ENCODE measurements at regions not wholly inside any gene's neighbourhood (a gene's known extent, or its start where the extent isn't known, plus 50 kb on each side); places are given as distances from the start of the nearest gene placed in this dataset.
"Not testable (repeated sequence)": the region's sequence is repeated elsewhere in the genome, so short reads cannot be mapped to it uniquely, and the experiment has no call there.

- Histone ChIP-seq H4K91ac (ENCODE audit: low read depth, low read length) (no peak overlapping the region), H3K23ac (ENCODE audit: low read length) (no peak overlapping the region), H2BK120ac (ENCODE audit: insufficient read depth, low read length, poor library complexity) (no peak overlapping the region), H2AFZ (ENCODE audit: insufficient read depth, low read length, poor library complexity) (no peak overlapping the region), H3K18ac (ENCODE audit: low read length) (no peak overlapping the region), H3K36me3 (ENCODE audit: control insufficient read depth in 1 of 2, insufficient read depth in 2 of 2, low read length in 2 of 2) (no peaks in the 10 kb centered on the region), H3K14ac (ENCODE audit: low read length) (no peak overlapping the region), H3K79me1 (ENCODE audit: low read length) (no peaks in the 10 kb centered on the region), H2BK12ac (ENCODE audit: low read length) (no peak overlapping the region), H3K27me3 (ENCODE audit: insufficient read depth, low read length) (no peaks in the 10 kb centered on the region), H3K9me3 (ENCODE audit: insufficient read depth, low read depth, low read length) (no peaks in the 10 kb centered on the region), H3K9ac (ENCODE audit: low read length) (no peak overlapping the region), H3K4me3 (ENCODE audit: low read depth, low read length) (no peak overlapping the region), H2AK5ac (ENCODE audit: low read length) (no peak overlapping the region), H4K8ac (ENCODE audit: low read depth, low read length) (no peak overlapping the region), H2BK5ac (ENCODE audit: low read depth, low read length, poor library complexity) (no peak overlapping the region), H4K12ac (ENCODE audit: low read depth, low read length) (no peak overlapping the region), H3K27ac (ENCODE audit: low read depth, low read length) (no peak overlapping the region), H3K4me2 (ENCODE audit: low read length) (no peak overlapping the region), H3K79me2 (ENCODE audit: control insufficient read depth, insufficient read depth, low read length, poor library complexity) (no peaks in the 10 kb centered on the region), H3K4me1 (ENCODE audit: control insufficient read depth in 1 of 2, insufficient read depth in 2 of 2, low read length in 2 of 2) (peaks cover 10 to 13% of the 10 kb centered on the region in 2 experiments), H3K4ac (ENCODE audit: low read depth, low read length) (no peak overlapping the region)
- no CpG with 5 or more reads among the region's 1 CpG for WGBS (ENCODE audit: extremely low coverage, insufficient coverage, insufficient read length)
- DNase-seq, result no peak
Measured at GRCh38 chr3:153639631-153640030, 477.6 kb downstream of the RAP2B start.

DNA sequence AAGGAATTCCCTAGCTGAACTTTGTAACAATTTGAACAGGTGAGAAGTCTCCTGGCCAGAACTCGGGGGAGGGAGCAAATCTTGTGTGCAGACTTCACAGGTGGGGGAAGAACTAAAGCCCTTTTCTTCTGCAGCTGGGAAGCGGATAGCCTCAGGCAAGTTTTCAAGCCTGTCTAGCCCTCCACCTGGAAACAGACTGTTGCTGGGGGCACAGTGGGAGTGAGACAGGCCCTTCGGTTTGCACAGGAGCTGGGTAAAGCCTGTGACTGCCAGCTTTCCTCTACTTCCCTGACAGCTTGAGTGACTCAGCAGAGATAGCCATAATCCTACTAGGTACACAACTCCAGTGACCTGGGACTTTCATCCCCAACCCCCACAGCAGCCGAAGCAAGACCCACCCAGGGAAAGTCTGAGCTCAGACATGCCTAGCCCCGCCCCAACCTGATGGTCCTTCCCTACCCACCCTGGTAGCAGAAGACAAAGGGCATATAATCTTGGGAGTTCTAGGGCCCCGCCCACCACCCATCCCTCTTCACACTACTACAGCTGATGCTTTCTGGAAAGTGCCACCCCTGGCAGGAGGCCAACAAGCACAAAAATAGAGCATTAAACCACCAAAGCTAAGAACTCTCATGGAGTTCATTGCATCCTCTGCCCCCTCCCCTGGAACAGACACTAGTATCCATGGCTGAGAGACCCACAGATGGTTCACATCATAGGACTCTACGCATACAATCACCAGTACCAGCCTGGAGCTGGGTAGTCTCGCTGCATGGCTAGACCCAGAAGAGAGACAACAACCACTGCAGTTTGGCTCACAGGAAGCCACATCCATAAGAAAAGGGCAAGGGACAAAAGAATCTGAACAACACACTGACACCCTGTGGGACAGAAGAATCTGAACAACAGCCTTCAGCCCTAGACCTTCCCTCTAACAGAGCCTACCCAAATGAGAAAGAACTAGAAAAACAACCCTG, 479.0 kb downstream of the RAP2B start:
- H2AK5ac ChIP-seq (ENCODE audit: low read length), result no peak overlapping the region
- no peaks in the 10 kb centered on the region for H3K27me3 ChIP-seq (ENCODE audit: insufficient read depth, low read length)
- H2BK12ac ChIP-seq (ENCODE audit: low read length), result no peak overlapping the region
- H4K12ac ChIP-seq (ENCODE audit: low read depth, low read length), result no peak overlapping the region
- H3K79me1 ChIP-seq (ENCODE audit: low read length), result no peaks in the 10 kb centered on the region
- no peak overlapping the region for H4K91ac ChIP-seq (ENCODE audit: low read depth, low read length)
- H4K8ac ChIP-seq (ENCODE audit: low read depth, low read length), result no peak overlapping the region
- H3K9me3 ChIP-seq (ENCODE audit: insufficient read depth, low read depth, low read length), result no peaks in the 10 kb centered on the region
- no peak overlapping the region for H3K4me3 ChIP-seq (ENCODE audit: low read depth, low read length)
- no peaks in the 10 kb centered on the region for H3K36me3 ChIP-seq (ENCODE audit: control insufficient read depth in 1 of 2, insufficient read depth in 2 of 2, low read length in 2 of 2)
- no peak overlapping the region for H3K27ac ChIP-seq (ENCODE audit: low read depth, low read length)
- no peaks in the 10 kb centered on the region for H3K79me2 ChIP-seq (ENCODE audit: control insufficient read depth, insufficient read depth, low read length, poor library complexity)
- peaks cover 10 to 13% of the 10 kb centered on the region in 2 experiments for H3K4me1 ChIP-seq (ENCODE audit: control insufficient read depth in 1 of 2, insufficient read depth in 2 of 2, low read length in 2 of 2)
- no peak overlapping the region for H3K4ac ChIP-seq (ENCODE audit: low read depth, low read length)
- no peak overlapping the region for H2AFZ ChIP-seq (ENCODE audit: insufficient read depth, low read length, poor library complexity)
- no peak overlapping the region for H3K18ac ChIP-seq (ENCODE audit: low read length)
- no peak overlapping the region for H2BK5ac ChIP-seq (ENCODE audit: low read depth, low read length, poor library complexity)
- DNase-seq, result no peak
- WGBS (ENCODE audit: extremely low coverage, insufficient coverage, insufficient read length), result no CpG with 5 or more reads among the region's 8 CpGs
- no peak overlapping the region for H3K23ac ChIP-seq (ENCODE audit: low read length)
- no peak overlapping the region for H2BK120ac ChIP-seq (ENCODE audit: insufficient read depth, low read length, poor library complexity)
- H3K9ac ChIP-seq (ENCODE audit: low read length), result no peak overlapping the region
- no peak overlapping the region for H3K4me2 ChIP-seq (ENCODE audit: low read length)
- no peak overlapping the region for H3K14ac ChIP-seq (ENCODE audit: low read length)

DNA sequence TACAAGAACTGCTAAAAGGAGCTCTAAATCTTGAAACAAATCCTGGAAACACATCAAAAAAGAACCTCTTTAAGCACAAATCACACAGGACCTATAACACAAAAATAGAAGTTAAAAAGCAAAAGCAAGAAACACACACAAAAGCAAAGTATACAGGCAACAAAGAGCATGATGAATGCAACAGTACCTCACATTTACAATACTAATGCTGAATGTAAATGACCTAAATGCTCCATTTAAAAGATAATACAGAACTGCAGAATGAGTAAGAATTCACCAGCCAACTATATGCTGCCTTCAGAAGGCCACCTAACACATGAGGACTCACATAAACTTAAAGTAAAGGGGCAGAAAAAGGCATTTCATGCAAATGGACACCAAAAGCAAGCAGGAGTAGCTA, 478.6 kb upstream of the ARHGEF26 start:
- H3K36me3 ChIP-seq (ENCODE audit: control insufficient read depth in 1 of 2, insufficient read depth in 2 of 2, low read length in 2 of 2); H3K23ac ChIP-seq (ENCODE audit: low read length); H2BK12ac ChIP-seq (ENCODE audit: low read length); H4K91ac ChIP-seq (ENCODE audit: low read depth, low read length); H3K18ac ChIP-seq (ENCODE audit: low read length); H3K4ac ChIP-seq (ENCODE audit: low read depth, low read length); DNase-seq; H4K12ac ChIP-seq (ENCODE audit: low read depth, low read length); H3K4me3 ChIP-seq (ENCODE audit: low read depth, low read length); H2AFZ ChIP-seq (ENCODE audit: insufficient read depth, low read length, poor library complexity); H3K4me2 ChIP-seq (ENCODE audit: low read length); H3K9me3 ChIP-seq (ENCODE audit: insufficient read depth, low read depth, low read length); H2BK5ac ChIP-seq (ENCODE audit: low read depth, low read length, poor library complexity); H3K79me2 ChIP-seq (ENCODE audit: control insufficient read depth, insufficient read depth, low read length, poor library complexity); H4K8ac ChIP-seq (ENCODE audit: low read depth, low read length); H3K27me3 ChIP-seq (ENCODE audit: insufficient read depth, low read length); H3K27ac ChIP-seq (ENCODE audit: low read depth, low read length); H2AK5ac ChIP-seq (ENCODE audit: low read length); H3K9ac ChIP-seq (ENCODE audit: low read length); H3K14ac ChIP-seq (ENCODE audit: low read length); H2BK120ac ChIP-seq (ENCODE audit: insufficient read depth, low read length, poor library complexity); H3K79me1 ChIP-seq (ENCODE audit: low read length): not testable (repeated sequence)
- H3K4me1 ChIP-seq (ENCODE audit: control insufficient read depth in 1 of 2, insufficient read depth in 2 of 2, low read length in 2 of 2), result peaks cover 10 to 13% of the 10 kb centered on the region in 2 experiments

GRCh38 chr3:153643471-153643870, 477.7 kb upstream of the ARHGEF26 start:
- not testable (repeated sequence) for H2BK5ac ChIP-seq (ENCODE audit: low read depth, low read length, poor library complexity); H4K8ac ChIP-seq (ENCODE audit: low read depth, low read length); H3K18ac ChIP-seq (ENCODE audit: low read length); H4K91ac ChIP-seq (ENCODE audit: low read depth, low read length); H4K12ac ChIP-seq (ENCODE audit: low read depth, low read length); H3K4ac ChIP-seq (ENCODE audit: low read depth, low read length); H3K79me2 ChIP-seq (ENCODE audit: control insufficient read depth, insufficient read depth, low read length, poor library complexity); H3K36me3 ChIP-seq (ENCODE audit: control insufficient read depth in 1 of 2, insufficient read depth in 2 of 2, low read length in 2 of 2); H2AFZ ChIP-seq (ENCODE audit: insufficient read depth, low read length, poor library complexity); H3K27ac ChIP-seq (ENCODE audit: low read depth, low read length); H2AK5ac ChIP-seq (ENCODE audit: low read length); H3K79me1 ChIP-seq (ENCODE audit: low read length); H3K4me3 ChIP-seq (ENCODE audit: low read depth, low read length); H3K4me2 ChIP-seq (ENCODE audit: low read length); H3K23ac ChIP-seq (ENCODE audit: low read length); H2BK12ac ChIP-seq (ENCODE audit: low read length); DNase-seq; H2BK120ac ChIP-seq (ENCODE audit: insufficient read depth, low read length, poor library complexity); H3K14ac ChIP-seq (ENCODE audit: low read length); H3K9me3 ChIP-seq (ENCODE audit: insufficient read depth, low read depth, low read length); H3K27me3 ChIP-seq (ENCODE audit: insufficient read depth, low read length); H3K9ac ChIP-seq (ENCODE audit: low read length)
- H3K4me1 ChIP-seq (ENCODE audit: control insufficient read depth in 1 of 2, insufficient read depth in 2 of 2, low read length in 2 of 2), result peaks cover 10 to 13% of the 10 kb centered on the region in 2 experiments
- WGBS (ENCODE audit: extremely low coverage, insufficient coverage, insufficient read length), result no CpG with 5 or more reads among the region's 2 CpGs

Measured in trophoblast cell (in vitro differentiated cells and primary cell).